ENCODE measurements at regions not wholly inside any gene's neighbourhood (a gene's known extent, or its start where the extent isn't known, plus 50 kb on each side); places are given as distances from the start of the nearest gene placed in this dataset.

DNA sequence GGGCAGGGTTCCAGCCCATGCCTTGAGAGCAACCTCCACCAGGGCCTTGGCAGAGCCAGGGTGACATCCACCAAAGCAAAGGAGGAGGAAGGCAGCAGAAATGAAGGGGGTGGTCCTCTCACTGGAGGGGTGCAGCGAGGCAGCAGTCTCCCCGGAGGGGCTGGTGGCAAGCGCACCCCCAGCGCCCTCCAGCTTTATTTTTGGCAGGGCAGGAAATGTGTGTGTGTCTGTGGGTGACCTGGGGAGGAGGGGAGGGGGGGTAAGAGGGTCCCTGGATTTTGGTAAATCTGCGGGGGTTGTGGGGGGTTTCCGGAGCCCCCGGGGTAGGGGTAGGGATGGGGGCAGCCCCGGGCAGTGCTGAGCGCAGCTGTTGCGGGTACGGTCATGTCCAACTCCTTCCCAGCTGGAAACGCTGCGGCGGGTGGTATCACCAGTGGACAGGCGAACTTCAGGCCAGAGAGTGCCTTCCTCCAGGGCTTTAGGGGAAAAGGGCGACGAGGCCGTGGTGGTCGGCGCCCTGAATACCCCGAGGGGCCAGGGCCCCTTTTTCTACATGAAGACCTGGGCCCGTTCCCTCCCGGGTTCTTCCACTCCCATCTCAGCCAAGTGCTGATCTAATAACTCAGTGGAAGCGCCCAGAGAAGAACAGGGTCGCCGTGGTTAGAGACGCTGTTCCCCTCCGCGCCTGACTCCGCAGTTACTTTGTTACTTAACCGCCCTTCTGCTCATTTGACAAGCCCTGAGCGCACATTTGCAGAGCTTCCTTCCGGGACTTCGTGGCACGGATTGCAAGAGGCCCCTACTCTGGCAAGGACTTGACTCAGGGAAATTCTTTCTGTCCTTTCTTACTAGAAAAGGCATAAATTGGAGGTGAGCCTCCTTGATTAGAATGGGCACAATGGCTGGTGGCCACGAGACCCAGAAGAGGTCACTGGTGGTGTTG lies 55.2 kb downstream of the FOS start:
- no peaks in the 10 kb centered on the region for H3K4me1 ChIP-seq (replicated peaks)
- DNase-seq (ENCODE audit: low spot score): no peak
- no peaks in the 10 kb centered on the region for H3K36me3 ChIP-seq
- H3K27ac ChIP-seq: no peak overlapping the region
- no peaks in the 10 kb centered on the region for H3K9me3 ChIP-seq
- TF ChIP-seq, protein P1, sequence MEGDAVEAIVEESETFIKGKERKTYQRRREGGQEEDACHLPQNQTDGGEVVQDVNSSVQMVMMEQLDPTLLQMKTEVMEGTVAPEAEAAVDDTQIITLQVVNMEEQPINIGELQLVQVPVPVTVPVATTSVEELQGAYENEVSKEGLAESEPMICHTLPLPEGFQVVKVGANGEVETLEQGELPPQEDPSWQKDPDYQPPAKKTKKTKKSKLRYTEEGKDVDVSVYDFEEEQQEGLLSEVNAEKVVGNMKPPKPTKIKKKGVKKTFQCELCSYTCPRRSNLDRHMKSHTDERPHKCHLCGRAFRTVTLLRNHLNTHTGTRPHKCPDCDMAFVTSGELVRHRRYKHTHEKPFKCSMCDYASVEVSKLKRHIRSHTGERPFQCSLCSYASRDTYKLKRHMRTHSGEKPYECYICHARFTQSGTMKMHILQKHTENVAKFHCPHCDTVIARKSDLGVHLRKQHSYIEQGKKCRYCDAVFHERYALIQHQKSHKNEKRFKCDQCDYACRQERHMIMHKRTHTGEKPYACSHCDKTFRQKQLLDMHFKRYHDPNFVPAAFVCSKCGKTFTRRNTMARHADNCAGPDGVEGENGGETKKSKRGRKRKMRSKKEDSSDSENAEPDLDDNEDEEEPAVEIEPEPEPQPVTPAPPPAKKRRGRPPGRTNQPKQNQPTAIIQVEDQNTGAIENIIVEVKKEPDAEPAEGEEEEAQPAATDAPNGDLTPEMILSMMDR (IDR thresholded peaks at IDR 0.05): no peak
- TF ChIP-seq POLR2A (IDR thresholded peaks at IDR 0.05): peak; percentile 15
- 80% methylated on average over 36 of the region's 36 CpGs for WGBS
- intact Hi-C loops (cut with DNase I): no loop called here
- H3K27me3 ChIP-seq (replicated peaks; ENCODE audit: insufficient read depth): no peaks in the 10 kb centered on the region
- no peak overlapping the region for H3K4me3 ChIP-seq

DNA sequence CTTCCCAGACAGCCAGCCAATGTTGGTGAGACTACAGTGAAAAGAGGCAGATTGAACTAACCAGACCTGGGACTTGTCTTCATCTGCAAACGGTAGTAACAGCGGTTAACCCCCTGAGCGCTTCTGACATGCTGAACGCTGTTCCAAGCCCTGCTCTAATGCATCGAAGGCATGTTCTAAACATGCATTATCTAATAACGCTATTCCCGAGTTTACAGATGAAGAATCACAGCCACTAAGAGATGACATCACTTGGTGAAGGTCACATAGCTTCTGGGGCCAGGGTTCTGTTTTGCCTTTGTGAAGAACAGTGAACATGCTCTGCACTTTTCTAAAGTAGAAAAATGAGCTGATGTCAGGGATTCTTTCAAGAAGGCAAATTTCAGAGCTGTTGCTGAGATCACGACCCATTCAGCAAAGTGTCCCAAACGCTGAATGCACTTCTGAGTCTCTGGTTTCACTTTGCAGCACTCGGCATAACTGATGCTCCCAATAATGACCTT lies 56.0 kb downstream of the FOS start:
- Histone ChIP-seq H3K9me3 (no peaks in the 10 kb centered on the region), H3K4me1 (replicated peaks) (no peaks in the 10 kb centered on the region), H3K36me3 (no peaks in the 10 kb centered on the region), H3K27me3 (replicated peaks; ENCODE audit: insufficient read depth) (no peaks in the 10 kb centered on the region), H3K4me3 (no peak overlapping the region), H3K27ac (no peak overlapping the region)
- TF ChIP-seq POLR2AphosphoS5 (IDR thresholded peaks at IDR 0.05) (no peak), POLR2A (IDR thresholded peaks at IDR 0.05) (no peak)
- TF ChIP-seq, protein P1 (IDR thresholded peaks at IDR 0.05): no peak
- no peak for DNase-seq (ENCODE audit: low spot score)
- 69% methylated on average over 10 of the region's 10 CpGs for WGBS
- intact Hi-C loops (cut with DNase I): no loop called here

DNA sequence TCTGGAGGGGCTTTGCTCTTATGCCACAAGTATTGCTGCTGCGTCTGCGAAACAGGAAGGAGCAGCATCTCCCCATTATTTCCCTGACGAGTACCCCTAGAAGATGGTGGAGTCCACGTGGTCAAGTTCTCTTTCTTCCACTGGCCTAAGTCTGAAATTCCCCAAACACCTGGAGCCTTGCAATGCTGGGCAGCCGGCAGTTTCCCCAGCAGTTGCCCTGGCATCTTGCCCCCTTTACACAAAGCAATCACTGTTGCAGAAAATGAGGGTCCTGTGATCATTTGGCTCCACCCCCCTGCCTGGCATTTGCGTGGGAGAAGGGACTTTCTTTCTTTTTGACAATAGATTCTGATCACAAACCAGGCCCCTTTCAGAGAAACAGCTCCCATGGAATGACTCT lies 56.9 kb downstream of the FOS start:
- Histone ChIP-seq H3K4me3 (no peak overlapping the region), H3K9me3 (no peaks in the 10 kb centered on the region), H3K27me3 (replicated peaks; ENCODE audit: insufficient read depth) (no peaks in the 10 kb centered on the region), H3K4me1 (replicated peaks) (no peaks in the 10 kb centered on the region), H3K27ac (no peak overlapping the region), H3K36me3 (no peaks in the 10 kb centered on the region)
- 51% methylated on average over 6 of the region's 6 CpGs for WGBS
- intact Hi-C loops (cut with DNase I): no loop called here
- no peak for TF ChIP-seq POLR2AphosphoS5 (IDR thresholded peaks at IDR 0.05)
- no peak for TF ChIP-seq POLR2A (IDR thresholded peaks at IDR 0.05)
- TF ChIP-seq, protein P1 (IDR thresholded peaks at IDR 0.05): no peak
- DNase-seq (ENCODE audit: low spot score): no peak

GRCh38 chr14:75338398-75338797 lies 59.8 kb downstream of the FOS start:
- H3K27ac ChIP-seq: no peak overlapping the region
- no peak for DNase-seq (ENCODE audit: low spot score)
- intact Hi-C loops (cut with DNase I): no loop called here
- no peaks in the 10 kb centered on the region for H3K4me1 ChIP-seq (replicated peaks)
- no peak overlapping the region for H3K4me3 ChIP-seq
- H3K27me3 ChIP-seq (replicated peaks; ENCODE audit: insufficient read depth): no peaks in the 10 kb centered on the region
- no peaks in the 10 kb centered on the region for H3K9me3 ChIP-seq
- TF ChIP-seq, protein P1 (IDR thresholded peaks at IDR 0.05): no peak
- no peak for TF ChIP-seq POLR2A (IDR thresholded peaks at IDR 0.05)
- TF ChIP-seq POLR2AphosphoS5 (IDR thresholded peaks at IDR 0.05): no peak
- no peaks in the 10 kb centered on the region for H3K36me3 ChIP-seq

GRCh38 chr14:75339059-75339458 lies 60.4 kb downstream of the FOS start:
- Histone ChIP-seq H3K4me3 (no peak overlapping the region), H3K27ac (no peak overlapping the region), H3K4me1 (replicated peaks) (no peaks in the 10 kb centered on the region), H3K36me3 (no peaks in the 10 kb centered on the region), H3K27me3 (replicated peaks; ENCODE audit: insufficient read depth) (no peaks in the 10 kb centered on the region), H3K9me3 (no peaks in the 10 kb centered on the region)
- WGBS: 69% methylated on average over 4 of the region's 4 CpGs
- TF ChIP-seq, protein P1 (IDR thresholded peaks at IDR 0.05): no peak
- TF ChIP-seq POLR2AphosphoS5 (IDR thresholded peaks at IDR 0.05) (no peak), POLR2A (IDR thresholded peaks at IDR 0.05) (no peak)
- no peak for DNase-seq (ENCODE audit: low spot score)
- intact Hi-C loops (cut with DNase I): no loop called here
